ENCODE measurements at regions not wholly inside any gene's neighbourhood (a gene's known extent, or its start where the extent isn't known, plus 50 kb on each side); places are given as distances from the start of the nearest gene placed in this dataset.
"Not testable (repeated sequence)": the region's sequence is repeated elsewhere in the genome, so short reads cannot be mapped to it uniquely, and the experiment has no call there.

DNA sequence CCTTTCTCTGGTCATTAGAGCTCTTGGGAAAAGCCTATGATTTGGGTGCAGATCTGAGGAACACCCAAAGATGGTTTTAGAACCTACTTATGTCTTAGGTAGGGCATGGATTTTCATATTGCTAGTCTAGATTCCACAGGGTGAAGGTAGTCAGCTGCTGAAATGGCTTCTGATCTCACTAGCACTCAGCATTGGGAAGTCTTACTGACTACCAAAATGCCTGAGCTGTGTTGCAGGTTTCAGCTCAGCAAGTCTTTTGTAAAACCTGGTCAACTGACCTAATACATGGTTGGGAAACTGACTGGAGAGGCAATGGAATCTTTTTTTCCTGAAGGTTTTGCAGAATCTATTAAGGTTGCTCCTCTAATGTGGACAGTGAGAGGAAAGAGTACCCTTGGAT is 136.4 kb downstream of the CCNG2 start:
- Histone ChIP-seq H3K36me3 (ENCODE audit: control insufficient read depth in 4 of 4, insufficient read depth in 4 of 4, low read length in 3 of 4) (no peaks in the 10 kb centered on the region), H3K27me3 (replicated peaks in 2 of 5; ENCODE audit: control insufficient read depth in 4 of 5, insufficient read depth in 5 of 5, low read length in 4 of 5) (peaks cover 0 to 5% (median 0%) of the 10 kb centered on the region in 5 experiments), H3K9me3 (ENCODE audit: control extremely low read depth in 1 of 5, control insufficient read depth in 4 of 5, insufficient read depth in 2 of 5, low read depth in 1 of 5, low read length in 4 of 5) (peaks cover 0 to 1% (median 0%) of the 10 kb centered on the region in 5 experiments), H3K4me1 (ENCODE audit: control extremely low read depth in 1 of 4, control insufficient read depth in 4 of 4, insufficient read depth in 4 of 4, low read length in 3 of 4) (no peaks in the 10 kb centered on the region), H3K4me3 (ENCODE audit: control insufficient read depth in 1 of 7, extremely low read depth in 1 of 7, insufficient read depth in 4 of 7, low read depth in 2 of 7, low read length in 6 of 7) (no peak overlapping the region), H3K27ac (ENCODE audit: insufficient read depth in 1 of 2, low read depth in 1 of 2, low read length in 2 of 2, poor library complexity in 1 of 2, severe bottlenecking in 2 of 2) (no peak overlapping the region)
- no peak for DNase-seq
- ChIA-PET POLR2A (no interaction called here), CTCF (interaction anchor here (1.0 to 1.3 kb wide), 3 partner anchors 12 to 64 kb away, joined by 3 to 4 read pairs (median 3); no protein-coding TSS in a partner anchor)

- H3K9me3 ChIP-seq (ENCODE audit: control extremely low read depth in 1 of 5, control insufficient read depth in 4 of 5, insufficient read depth in 2 of 5, low read depth in 1 of 5, low read length in 4 of 5); H3K4me1 ChIP-seq (ENCODE audit: control extremely low read depth in 1 of 4, control insufficient read depth in 4 of 4, insufficient read depth in 4 of 4, low read length in 3 of 4); H3K27me3 ChIP-seq (replicated peaks in 2 of 5; ENCODE audit: control insufficient read depth in 4 of 5, insufficient read depth in 5 of 5, low read length in 4 of 5); CTCF ChIA-PET; POLR2A ChIA-PET; H3K27ac ChIP-seq (ENCODE audit: insufficient read depth in 1 of 2, low read depth in 1 of 2, low read length in 2 of 2, poor library complexity in 1 of 2, severe bottlenecking in 2 of 2); H3K36me3 ChIP-seq (ENCODE audit: control insufficient read depth in 4 of 4, insufficient read depth in 4 of 4, low read length in 3 of 4); H3K4me3 ChIP-seq (ENCODE audit: control insufficient read depth in 1 of 7, extremely low read depth in 1 of 7, insufficient read depth in 4 of 7, low read depth in 2 of 7, low read length in 6 of 7); DNase-seq: not testable (repeated sequence)
- WGBS (ENCODE audit: insufficient coverage) = 50% methylated on average over 1 of the region's 3 CpGs
These were observed 144.0 kb downstream of the CCNG2 start for GRCh38 chr4:77300996-77301395.

DNA sequence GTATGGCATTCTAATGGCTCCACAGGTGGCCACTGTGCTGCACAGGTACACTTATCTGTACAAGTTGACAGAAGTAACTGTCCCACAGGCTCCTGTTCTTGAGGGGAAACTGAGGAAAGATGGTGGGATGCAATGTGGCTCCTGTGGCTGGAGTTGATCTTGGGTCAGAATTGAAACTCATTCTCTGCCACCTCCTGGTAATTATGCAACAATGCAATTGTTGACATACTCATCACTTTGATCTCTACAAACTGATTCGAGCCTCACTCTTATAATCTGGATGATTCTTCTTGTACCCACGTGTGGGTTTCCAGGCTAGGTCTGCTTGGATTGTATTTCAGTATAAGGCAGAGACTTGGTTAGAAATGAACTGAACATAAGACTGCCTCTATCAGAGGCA is 148.8 kb downstream of the CCNG2 start:
- peaks cover 0 to 1% (median 0%) of the 10 kb centered on the region in 5 experiments for H3K27me3 ChIP-seq (replicated peaks in 2 of 5; ENCODE audit: control insufficient read depth in 4 of 5, insufficient read depth in 5 of 5, low read length in 4 of 5)
- no peaks in the 10 kb centered on the region for H3K4me1 ChIP-seq (ENCODE audit: control extremely low read depth in 1 of 4, control insufficient read depth in 4 of 4, insufficient read depth in 4 of 4, low read length in 3 of 4)
- no peak for DNase-seq
- ChIA-PET POLR2A (no interaction called here), CTCF (interaction anchor here (1.4 to 1.8 kb wide), 2 partner anchors 13 to 65 kb away, joined by 3 to 10 read pairs; no protein-coding TSS in a partner anchor)
- H3K9me3 ChIP-seq (ENCODE audit: control extremely low read depth in 1 of 5, control insufficient read depth in 4 of 5, insufficient read depth in 2 of 5, low read depth in 1 of 5, low read length in 4 of 5) = no peaks in the 10 kb centered on the region
- H3K36me3 ChIP-seq (ENCODE audit: control insufficient read depth in 4 of 4, insufficient read depth in 4 of 4, low read length in 3 of 4) = no peaks in the 10 kb centered on the region
- H3K4me3 ChIP-seq (ENCODE audit: control insufficient read depth in 1 of 7, extremely low read depth in 1 of 7, insufficient read depth in 4 of 7, low read depth in 2 of 7, low read length in 6 of 7) = no peak overlapping the region
- 82% methylated on average over 2 of the region's 2 CpGs for WGBS (ENCODE audit: insufficient coverage)
- H3K27ac ChIP-seq (ENCODE audit: insufficient read depth in 1 of 2, low read depth in 1 of 2, low read length in 2 of 2, poor library complexity in 1 of 2, severe bottlenecking in 2 of 2) = no peak overlapping the region

GRCh38 chr4:77306496-77306895 is 149.5 kb downstream of the CCNG2 start:
- no peak overlapping the region for H3K4me3 ChIP-seq (ENCODE audit: control insufficient read depth in 1 of 7, extremely low read depth in 1 of 7, insufficient read depth in 4 of 7, low read depth in 2 of 7, low read length in 6 of 7)
- CTCF ChIA-PET = interaction anchor here (1.1 to 1.8 kb wide), 3 partner anchors 14 to 66 kb away, joined by 3 to 10 read pairs (median 3); no protein-coding TSS in a partner anchor
- 100% methylated on average over 2 of the region's 2 CpGs for WGBS (ENCODE audit: insufficient coverage)
- H3K27ac ChIP-seq (ENCODE audit: insufficient read depth in 1 of 2, low read depth in 1 of 2, low read length in 2 of 2, poor library complexity in 1 of 2, severe bottlenecking in 2 of 2) = no peak overlapping the region
- POLR2A ChIA-PET = no interaction called here
- H3K27me3 ChIP-seq (replicated peaks in 2 of 5; ENCODE audit: control insufficient read depth in 4 of 5, insufficient read depth in 5 of 5, low read length in 4 of 5) = peaks cover 0 to 1% (median 0%) of the 10 kb centered on the region in 5 experiments
- H3K36me3 ChIP-seq (ENCODE audit: control insufficient read depth in 4 of 4, insufficient read depth in 4 of 4, low read length in 3 of 4) = no peaks in the 10 kb centered on the region
- H3K9me3 ChIP-seq (ENCODE audit: control extremely low read depth in 1 of 5, control insufficient read depth in 4 of 5, insufficient read depth in 2 of 5, low read depth in 1 of 5, low read length in 4 of 5) = no peaks in the 10 kb centered on the region
- DNase-seq = no peak
- H3K4me1 ChIP-seq (ENCODE audit: control extremely low read depth in 1 of 4, control insufficient read depth in 4 of 4, insufficient read depth in 4 of 4, low read length in 3 of 4) = no peaks in the 10 kb centered on the region

DNA sequence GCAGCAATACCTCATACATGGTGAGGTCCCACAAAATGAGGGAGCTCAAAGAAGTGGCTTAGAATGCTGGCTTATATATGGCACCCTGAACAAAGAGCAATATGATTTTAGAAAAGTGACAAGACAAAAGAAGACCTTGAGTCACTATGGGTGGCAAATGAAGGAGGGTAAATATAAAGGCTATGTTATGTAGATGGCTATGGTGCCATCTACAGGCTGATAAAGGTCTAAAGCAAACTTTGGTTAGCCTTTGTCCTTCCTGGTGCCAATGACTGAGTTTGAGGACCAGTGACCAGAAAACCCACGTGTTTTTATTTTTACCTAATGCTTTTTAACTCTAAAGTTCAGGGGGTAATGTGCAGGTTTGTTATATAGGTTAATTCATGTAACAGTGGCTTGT is 151.8 kb downstream of the CCNG2 start:
- peaks cover 0 to 1% (median 0%) of the 10 kb centered on the region in 5 experiments for H3K27me3 ChIP-seq (replicated peaks in 2 of 5; ENCODE audit: control insufficient read depth in 4 of 5, insufficient read depth in 5 of 5, low read length in 4 of 5)
- H3K4me1 ChIP-seq (ENCODE audit: control extremely low read depth in 1 of 4, control insufficient read depth in 4 of 4, insufficient read depth in 4 of 4, low read length in 3 of 4) = no peaks in the 10 kb centered on the region
- CTCF ChIA-PET = interaction anchor here (0.8 to 2.2 kb wide), 4 partner anchors 11 to 174 kb away, joined by 3 to 13 read pairs (median 4); no protein-coding TSS in a partner anchor
- no peaks in the 10 kb centered on the region for H3K36me3 ChIP-seq (ENCODE audit: control insufficient read depth in 4 of 4, insufficient read depth in 4 of 4, low read length in 3 of 4)
- no peak overlapping the region for H3K27ac ChIP-seq (ENCODE audit: insufficient read depth in 1 of 2, low read depth in 1 of 2, low read length in 2 of 2, poor library complexity in 1 of 2, severe bottlenecking in 2 of 2)
- POLR2A ChIA-PET = no interaction called here
- 17% methylated on average over 1 of the region's 1 CpG for WGBS (ENCODE audit: insufficient coverage)
- DNase-seq = peak; percentile 9 to 58 (median 41)
- no peaks in the 10 kb centered on the region for H3K9me3 ChIP-seq (ENCODE audit: control extremely low read depth in 1 of 5, control insufficient read depth in 4 of 5, insufficient read depth in 2 of 5, low read depth in 1 of 5, low read length in 4 of 5)
- H3K4me3 ChIP-seq (ENCODE audit: control insufficient read depth in 1 of 7, extremely low read depth in 1 of 7, insufficient read depth in 4 of 7, low read depth in 2 of 7, low read length in 6 of 7) = no peak overlapping the region

GRCh38 chr4:77309496-77309895 is 152.5 kb downstream of the CCNG2 start:
- Histone ChIP-seq H3K4me1 (ENCODE audit: control extremely low read depth in 1 of 4, control insufficient read depth in 4 of 4, insufficient read depth in 4 of 4, low read length in 3 of 4) (no peaks in the 10 kb centered on the region), H3K36me3 (ENCODE audit: control insufficient read depth in 4 of 4, insufficient read depth in 4 of 4, low read length in 3 of 4) (no peaks in the 10 kb centered on the region), H3K4me3 (ENCODE audit: control insufficient read depth in 1 of 7, extremely low read depth in 1 of 7, insufficient read depth in 4 of 7, low read depth in 2 of 7, low read length in 6 of 7) (no peak overlapping the region), H3K9me3 (ENCODE audit: control extremely low read depth in 1 of 5, control insufficient read depth in 4 of 5, insufficient read depth in 2 of 5, low read depth in 1 of 5, low read length in 4 of 5) (no peaks in the 10 kb centered on the region), H3K27ac (ENCODE audit: insufficient read depth in 1 of 2, low read depth in 1 of 2, low read length in 2 of 2, poor library complexity in 1 of 2, severe bottlenecking in 2 of 2) (no peak overlapping the region), H3K27me3 (replicated peaks in 2 of 5; ENCODE audit: control insufficient read depth in 4 of 5, insufficient read depth in 5 of 5, low read length in 4 of 5) (peaks cover 0 to 1% (median 0%) of the 10 kb centered on the region in 5 experiments)
- WGBS (ENCODE audit: insufficient coverage) = no CpG with 5 or more reads among the region's 2 CpGs
- ChIA-PET CTCF (interaction anchor here (0.8 to 2.2 kb wide), 3 partner anchors 10 to 175 kb away, joined by 3 to 13 read pairs (median 3); no protein-coding TSS in a partner anchor), POLR2A (no interaction called here)
- DNase-seq = no peak

GRCh38 chr4:77310931-77311330 is 153.9 kb downstream of the CCNG2 start:
- no peak overlapping the region for H3K27ac ChIP-seq (ENCODE audit: insufficient read depth in 1 of 2, low read depth in 1 of 2, low read length in 2 of 2, poor library complexity in 1 of 2, severe bottlenecking in 2 of 2)
- ChIA-PET CTCF (no interaction called here), POLR2A (no interaction called here)
- H3K36me3 ChIP-seq (ENCODE audit: control insufficient read depth in 4 of 4, insufficient read depth in 4 of 4, low read length in 3 of 4) = no peaks in the 10 kb centered on the region
- no peak overlapping the region for H3K4me3 ChIP-seq (ENCODE audit: control insufficient read depth in 1 of 7, extremely low read depth in 1 of 7, insufficient read depth in 4 of 7, low read depth in 2 of 7, low read length in 6 of 7)
- H3K9me3 ChIP-seq (ENCODE audit: control extremely low read depth in 1 of 5, control insufficient read depth in 4 of 5, insufficient read depth in 2 of 5, low read depth in 1 of 5, low read length in 4 of 5) = no peaks in the 10 kb centered on the region
- peaks cover 0 to 1% (median 0%) of the 10 kb centered on the region in 5 experiments for H3K27me3 ChIP-seq (replicated peaks in 2 of 5; ENCODE audit: control insufficient read depth in 4 of 5, insufficient read depth in 5 of 5, low read length in 4 of 5)
- DNase-seq = no peak
- WGBS (ENCODE audit: insufficient coverage) = 68% methylated on average over 2 of the region's 3 CpGs
- H3K4me1 ChIP-seq (ENCODE audit: control extremely low read depth in 1 of 4, control insufficient read depth in 4 of 4, insufficient read depth in 4 of 4, low read length in 3 of 4) = no peaks in the 10 kb centered on the region
